ENCODE measurements at regions not wholly inside any gene's neighbourhood (a gene's known extent, or its start where the extent isn't known, plus 50 kb on each side); places are given as distances from the start of the nearest gene placed in this dataset.

DNA sequence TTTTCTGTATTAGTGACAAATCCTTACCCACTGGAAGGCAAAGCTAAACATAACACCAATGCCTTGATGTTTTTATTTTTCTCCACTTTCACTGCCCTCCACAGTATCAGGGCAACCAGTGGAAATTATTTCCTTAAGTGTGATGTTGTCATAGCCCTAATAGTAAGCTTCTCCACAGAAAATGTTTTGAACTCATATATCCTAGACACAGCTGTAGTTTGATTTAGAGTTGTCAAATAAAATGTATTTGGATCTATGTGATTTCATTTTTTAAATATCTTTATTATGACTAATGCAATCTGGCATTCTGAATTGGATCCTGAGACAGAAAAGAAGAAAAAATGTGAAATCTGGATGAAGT is 70.9 kb upstream of the UFL1 start:
- H3K4me3 ChIP-seq (ENCODE audit: low read length) = no peak overlapping the region
- no peak for DNase-seq (ENCODE audit: low read depth, low spot score)

DNA sequence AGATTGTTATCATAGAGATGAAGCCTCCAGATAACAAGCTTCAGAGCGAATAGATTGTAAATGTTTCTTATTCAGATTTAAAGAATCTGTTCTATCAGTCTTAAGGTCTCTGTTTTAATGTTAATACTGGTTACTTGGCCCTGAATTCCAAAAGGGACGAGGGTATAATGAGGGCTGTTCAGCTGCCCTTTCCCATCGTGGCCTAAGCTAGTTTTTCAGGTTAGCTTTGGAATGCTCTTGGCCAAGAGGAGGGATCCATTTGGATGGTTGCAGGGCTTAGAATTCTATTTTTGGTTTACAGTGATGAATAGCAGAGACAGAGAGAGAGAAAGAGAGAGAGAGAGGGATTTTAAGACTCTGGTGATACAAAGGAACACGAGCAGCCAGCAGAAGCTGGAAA is 62.8 kb upstream of the UFL1 start:
- no peak overlapping the region for H3K4me3 ChIP-seq (ENCODE audit: low read length)
- no peak for DNase-seq (ENCODE audit: low read depth, low spot score)

DNA sequence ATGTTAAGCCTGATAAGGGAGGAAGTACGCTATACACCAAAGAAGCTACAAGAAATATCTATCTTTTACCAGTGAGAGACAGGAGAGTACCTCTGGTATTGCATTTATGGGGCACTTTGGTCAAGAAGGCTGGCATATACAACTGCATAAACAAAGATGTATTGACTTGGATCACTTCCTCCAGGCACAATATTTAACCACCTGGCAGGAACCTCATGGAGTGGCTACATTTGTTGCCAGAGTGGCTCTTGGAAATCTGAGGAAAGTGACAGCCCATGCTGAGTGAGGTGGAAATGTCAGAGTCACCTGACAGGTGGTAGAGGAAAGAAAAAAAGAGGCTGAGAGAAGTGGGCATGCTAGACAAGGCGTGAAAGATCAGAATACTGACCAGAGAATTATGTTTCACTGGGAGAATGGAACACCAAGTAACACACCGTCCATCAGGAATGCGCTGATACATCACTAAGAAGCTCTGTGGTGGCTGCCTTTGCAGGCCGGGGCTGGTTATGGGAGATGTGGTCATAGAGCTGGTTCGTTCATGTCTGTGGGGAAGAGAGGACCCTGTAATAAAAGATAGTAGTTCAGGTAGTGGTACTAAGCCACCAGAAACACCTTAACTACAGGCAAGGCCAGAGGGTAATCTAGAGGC is 61.4 kb upstream of the UFL1 start:
- no peak for DNase-seq (ENCODE audit: low read depth, low spot score)
- no peak overlapping the region for H3K4me3 ChIP-seq (ENCODE audit: low read length)

DNA sequence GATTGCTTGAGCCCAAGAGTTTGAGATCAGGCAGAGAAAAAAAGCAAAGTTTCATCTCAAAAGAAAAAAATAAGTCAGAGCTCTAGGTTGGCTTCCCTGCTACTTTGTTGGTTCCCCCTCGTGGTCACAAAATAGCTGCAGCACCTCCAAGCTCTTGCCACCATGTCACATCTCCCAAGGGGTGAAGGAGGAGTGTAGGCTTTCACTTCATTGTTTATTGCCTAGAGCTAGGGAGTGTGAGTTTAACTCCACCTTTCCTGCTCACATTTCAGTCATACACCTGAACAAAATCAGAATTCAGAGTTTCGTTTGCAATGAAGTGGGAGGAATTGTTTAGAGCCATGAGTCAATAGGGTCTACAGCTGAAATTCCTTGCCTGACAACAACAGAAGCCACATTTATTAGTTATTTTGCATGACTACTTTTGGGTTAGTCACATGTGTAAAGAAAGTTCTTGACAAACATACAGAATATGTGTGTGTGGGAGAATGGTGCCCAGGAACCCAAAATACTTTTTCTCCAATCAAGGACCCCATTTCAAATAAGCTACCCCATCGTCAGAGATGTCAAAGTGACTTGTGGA is 56.2 kb upstream of the UFL1 start:
- no peak for DNase-seq (ENCODE audit: low read depth, low spot score)
- no peak overlapping the region for H3K4me3 ChIP-seq (ENCODE audit: low read length)

DNA sequence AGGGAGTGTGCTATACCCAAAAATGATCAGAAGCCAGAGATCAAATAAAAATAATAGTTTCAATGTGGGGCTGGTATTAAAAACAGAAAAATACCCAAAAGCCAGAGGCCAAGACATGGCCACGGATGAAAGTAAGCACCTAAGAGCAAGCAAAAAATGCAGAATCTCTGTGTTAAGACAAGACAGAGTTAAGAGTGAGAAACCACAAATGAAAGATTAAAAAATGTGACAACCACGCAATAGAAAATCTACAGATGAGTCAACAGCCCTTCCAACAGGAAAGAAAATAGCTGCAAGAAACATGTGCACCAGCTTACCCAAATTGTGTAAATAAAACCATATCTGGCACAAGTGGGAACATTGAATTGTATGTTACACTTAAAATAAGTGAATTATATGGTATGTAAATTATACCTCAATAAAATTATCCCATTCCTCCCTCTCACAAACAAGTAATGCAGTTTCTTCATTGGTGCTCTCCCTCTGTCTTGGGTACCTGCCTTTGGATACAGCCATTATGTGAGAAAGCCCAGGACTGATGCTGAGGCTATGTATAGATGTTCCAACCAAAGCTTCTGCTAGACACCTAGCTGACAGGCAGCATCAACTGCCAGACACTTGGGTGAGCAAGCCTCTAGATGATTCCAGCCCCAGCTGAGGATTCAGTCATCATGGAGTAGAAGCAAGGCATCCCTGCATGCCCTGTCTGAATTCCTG is 55.3 kb upstream of the UFL1 start:
- DNase-seq (ENCODE audit: low read depth, low spot score) = no peak

DNA sequence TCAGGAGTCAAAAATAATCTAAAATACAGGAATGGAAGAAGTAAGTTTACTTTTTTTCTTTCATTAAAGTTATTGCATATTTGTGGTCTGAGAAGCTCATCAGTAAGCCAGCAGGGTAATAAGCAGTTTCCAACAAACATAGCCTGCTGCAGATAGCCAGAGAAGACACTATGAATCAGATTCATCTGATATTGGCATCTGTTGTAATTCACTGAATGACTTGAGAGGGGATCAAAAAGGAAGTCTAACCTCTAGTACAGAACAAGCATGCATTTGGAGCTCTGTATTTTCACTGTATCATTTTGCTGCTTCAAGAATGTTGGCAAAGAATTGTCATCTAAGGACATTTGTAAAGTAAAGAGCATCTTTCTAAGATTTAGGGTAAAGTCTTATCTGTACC is 53.8 kb upstream of the UFL1 start:
- no peak overlapping the region for H3K4me3 ChIP-seq (ENCODE audit: low read length)

More for the DNA sequence above, 55.3 kb upstream of the UFL1 start:
- no peak overlapping the region for H3K4me3 ChIP-seq (ENCODE audit: low read length)

DNA sequence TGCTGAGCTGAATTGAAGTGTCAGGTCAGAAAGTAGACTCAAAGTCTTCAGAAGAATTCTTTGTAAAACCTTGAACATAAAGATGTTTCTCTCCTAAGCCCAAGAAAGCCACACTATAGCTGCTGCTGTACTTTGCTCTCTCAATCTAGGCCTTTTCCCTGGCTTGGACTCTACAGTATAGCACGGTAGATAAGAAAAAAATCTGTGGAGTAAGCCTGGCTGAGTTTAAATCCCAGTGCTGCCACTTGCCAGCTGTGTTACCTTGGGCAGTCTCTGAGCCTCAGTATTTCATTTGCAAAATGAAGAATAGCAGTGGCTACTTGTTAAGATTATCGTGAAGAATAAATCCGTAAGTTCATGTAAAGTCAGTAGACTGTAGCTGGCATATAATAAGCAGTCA is 53.3 kb upstream of the UFL1 start:
- H3K4me3 ChIP-seq (ENCODE audit: low read length) = no peak overlapping the region
- no peak for DNase-seq (ENCODE audit: low read depth, low spot score)

More for the DNA sequence above, 53.8 kb upstream of the UFL1 start:
- DNase-seq (ENCODE audit: low read depth, low spot score) = no peak

DNA sequence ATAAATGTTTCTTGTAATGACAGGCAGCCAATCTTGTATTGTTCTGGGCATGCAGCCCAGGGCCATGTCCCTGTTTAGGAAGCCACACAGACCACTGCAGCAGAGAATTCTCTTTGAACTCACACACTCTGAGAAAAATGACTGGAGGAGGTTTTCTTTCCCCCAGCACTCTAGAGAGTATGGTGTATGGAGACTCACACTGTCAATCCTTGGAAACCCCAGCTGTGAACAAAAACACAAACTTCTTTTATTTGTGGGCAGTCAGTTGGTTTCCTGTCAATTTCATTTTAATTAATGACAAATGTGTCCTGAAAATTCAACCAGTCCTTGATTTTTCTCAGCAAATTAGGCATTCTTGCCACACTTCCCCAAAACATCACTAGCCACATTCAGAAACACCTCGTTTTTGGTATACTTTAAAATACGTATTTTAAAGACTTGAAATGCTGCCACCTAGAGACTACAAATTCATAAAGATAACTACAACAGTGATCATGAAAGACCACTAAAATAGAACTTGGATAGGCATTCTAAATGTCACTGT is 52.9 kb upstream of the UFL1 start:
- DNase-seq (ENCODE audit: low read depth, low spot score) = no peak

DNA sequence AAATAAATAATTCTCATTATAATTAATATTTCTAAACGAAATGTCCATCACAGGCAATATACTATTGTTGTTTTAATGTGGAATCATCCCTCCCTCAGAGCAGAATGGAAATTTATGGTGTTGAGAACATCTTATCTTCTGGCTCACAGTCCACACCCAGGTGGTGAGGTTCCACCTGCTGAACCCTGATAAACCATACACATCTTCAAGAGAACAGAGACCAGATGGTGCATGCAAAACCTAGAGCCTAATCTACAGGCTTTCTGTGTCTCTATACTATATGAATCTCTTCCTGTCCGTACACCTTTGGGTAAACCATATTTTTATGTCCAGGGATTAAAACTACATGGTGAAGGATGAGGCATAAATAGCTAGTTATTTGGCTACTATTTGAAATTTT is 52.3 kb upstream of the UFL1 start:
- DNase-seq (ENCODE audit: low read depth, low spot score) = no peak

More for the DNA sequence above, 52.9 kb upstream of the UFL1 start:
- no peak overlapping the region for H3K4me3 ChIP-seq (ENCODE audit: low read length)

DNA sequence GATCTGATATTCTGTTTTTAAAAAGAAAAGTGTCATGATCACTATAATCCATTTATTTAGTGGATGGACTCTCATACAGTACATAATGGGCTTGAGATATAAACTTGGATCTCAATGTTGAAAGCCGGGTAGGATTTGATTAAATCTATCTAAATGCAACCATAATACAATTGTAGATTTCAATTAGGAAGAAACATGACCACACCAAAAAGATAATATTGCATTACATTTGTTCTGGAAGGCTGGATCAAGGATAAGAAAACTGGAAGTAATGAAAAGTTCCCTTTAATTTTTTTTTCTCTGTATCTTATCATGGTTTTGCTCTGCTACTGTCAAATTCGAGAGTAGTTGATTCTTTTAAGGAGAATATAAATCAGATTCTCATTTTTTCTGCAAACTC is 51.3 kb upstream of the UFL1 start:
- no peak overlapping the region for H3K4me3 ChIP-seq (ENCODE audit: low read length)
- DNase-seq (ENCODE audit: low read depth, low spot score) = no peak

More for the DNA sequence above, 52.3 kb upstream of the UFL1 start:
- H3K4me3 ChIP-seq (ENCODE audit: low read length) = no peak overlapping the region
